HG02623 (cell line): ENCODE measurements at regions not wholly inside any gene's neighbourhood (a gene's known extent, or its start where the extent isn't known, plus 50 kb on each side); places are given as distances from the start of the nearest gene placed in this dataset.

Experiments
- ATAC-seq: cut with Tn5 transposase; IDR thresholded peaks from one replicate; pipeline ENCODE4 v1.9.1; 2021; ENCODE audit warnings: moderate library complexity; ENCODE audit not compliant: unreplicated experiment

DNA sequence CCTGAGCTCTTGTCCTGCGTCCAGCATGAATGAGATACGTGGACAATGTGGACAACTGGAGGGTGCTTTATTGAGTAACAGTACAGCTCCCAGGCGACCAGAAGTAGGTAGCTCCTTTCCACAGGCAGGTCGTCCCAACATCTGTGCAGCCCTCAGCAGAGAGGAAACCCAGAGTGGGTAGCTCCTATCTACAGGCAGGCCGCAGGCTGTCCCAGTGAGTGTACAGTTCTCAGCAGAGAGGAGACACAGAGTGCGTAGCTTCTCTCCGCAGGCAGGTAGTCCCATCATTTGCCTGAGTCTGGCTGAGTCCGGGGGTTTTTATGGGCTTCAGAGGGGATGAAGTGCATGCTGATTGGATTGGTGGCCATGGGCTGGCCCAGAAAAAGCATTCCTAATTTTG lies 373.3 kb downstream of the CHSY3 start:
- ATAC-seq = no peak

DNA sequence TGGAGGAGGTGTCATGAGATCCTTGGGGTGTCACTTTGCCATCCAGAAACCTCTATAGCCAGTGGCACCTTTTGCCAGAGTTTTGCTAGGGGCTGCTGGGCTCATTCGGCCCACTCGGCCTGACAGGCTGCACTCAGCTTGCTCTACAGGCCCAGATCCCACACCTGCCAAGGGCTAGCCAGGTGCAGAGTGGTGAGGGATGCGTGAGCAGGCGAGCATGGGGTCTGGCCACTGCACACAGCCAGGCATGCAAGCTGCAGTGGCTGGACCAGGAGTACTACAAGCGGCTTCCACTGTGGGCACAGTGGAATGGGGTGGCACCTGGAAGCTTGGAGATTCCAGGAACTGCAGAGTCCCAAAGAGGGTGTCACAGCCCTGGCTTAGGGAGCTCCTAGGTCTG lies 372.7 kb downstream of the CHSY3 start:
- no peak for ATAC-seq

DNA sequence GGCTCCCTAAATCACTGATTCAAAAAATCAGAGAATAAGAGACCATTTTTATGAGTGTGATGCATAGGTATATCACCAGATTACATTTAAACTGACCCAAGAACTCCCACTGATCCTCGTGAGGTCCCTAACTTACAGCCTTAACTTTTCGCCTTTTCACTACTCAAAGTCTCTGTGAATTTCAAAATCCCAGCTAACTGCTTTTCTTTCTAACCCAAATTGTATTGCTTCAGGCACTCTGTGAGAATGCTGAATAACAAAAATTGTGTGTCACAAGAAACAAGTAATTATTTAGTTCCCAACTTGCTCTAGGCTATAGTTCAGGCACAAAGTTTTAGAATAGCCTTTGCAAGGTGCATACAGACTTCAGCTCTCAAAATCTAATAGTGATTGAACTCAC lies 368.6 kb downstream of the CHSY3 start:
- ATAC-seq = no peak

DNA sequence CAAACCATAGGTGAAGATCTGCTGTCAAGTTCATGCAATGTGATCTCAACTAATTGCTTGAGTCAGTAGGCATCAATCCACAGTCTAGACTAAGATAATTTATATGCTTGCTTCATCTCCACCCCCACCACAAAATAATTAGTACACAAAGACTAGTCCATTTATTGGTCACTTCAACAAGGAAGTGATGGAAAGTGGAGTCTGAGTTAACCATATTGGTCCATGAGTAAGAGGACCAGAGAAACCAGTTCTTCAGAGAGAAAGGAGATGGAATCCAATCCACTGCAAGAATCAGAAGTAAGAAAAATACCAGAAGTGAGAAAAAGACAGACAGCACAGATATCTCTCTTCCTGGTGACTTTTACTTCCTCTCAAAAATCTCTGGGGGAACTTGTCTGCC lies 366.5 kb downstream of the CHSY3 start:
- no peak for ATAC-seq

DNA sequence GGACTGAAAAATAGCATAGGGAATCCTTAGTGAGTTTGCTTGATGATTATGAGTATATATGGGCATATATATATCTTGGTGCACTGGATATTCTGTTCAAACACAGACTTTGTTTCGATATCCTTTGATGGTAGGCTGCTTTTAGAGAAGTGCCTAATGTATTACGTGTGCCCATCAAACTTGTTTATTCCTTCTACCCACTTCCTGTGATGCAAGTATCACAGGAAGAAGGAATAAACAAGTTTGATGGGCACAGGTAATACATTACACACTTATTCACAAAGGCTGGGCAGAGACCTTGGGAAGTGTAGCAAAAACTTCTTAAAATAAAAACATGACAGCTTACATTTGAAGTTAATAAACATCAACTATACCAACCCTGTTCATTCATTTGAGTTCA lies 364.2 kb downstream of the CHSY3 start:
- ATAC-seq = no peak

DNA sequence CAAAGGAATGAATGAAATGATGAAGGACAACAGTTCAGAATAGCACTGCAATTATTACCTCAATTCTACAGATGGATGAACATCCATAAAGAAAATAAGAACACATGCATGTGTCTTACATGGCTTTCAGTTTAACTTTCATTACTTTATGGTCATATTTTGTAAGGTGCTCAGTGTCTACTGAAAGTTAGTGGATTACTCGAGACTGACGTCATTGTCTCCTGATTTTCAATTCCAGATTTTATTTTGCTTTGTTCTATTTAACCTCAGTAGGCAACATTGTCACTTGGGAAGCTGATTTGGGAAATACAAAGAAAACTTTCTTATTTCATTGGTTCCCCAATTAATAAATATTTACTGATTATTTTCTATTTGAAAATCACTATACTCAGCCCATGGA lies 363.7 kb downstream of the CHSY3 start:
- ATAC-seq = no peak

DNA sequence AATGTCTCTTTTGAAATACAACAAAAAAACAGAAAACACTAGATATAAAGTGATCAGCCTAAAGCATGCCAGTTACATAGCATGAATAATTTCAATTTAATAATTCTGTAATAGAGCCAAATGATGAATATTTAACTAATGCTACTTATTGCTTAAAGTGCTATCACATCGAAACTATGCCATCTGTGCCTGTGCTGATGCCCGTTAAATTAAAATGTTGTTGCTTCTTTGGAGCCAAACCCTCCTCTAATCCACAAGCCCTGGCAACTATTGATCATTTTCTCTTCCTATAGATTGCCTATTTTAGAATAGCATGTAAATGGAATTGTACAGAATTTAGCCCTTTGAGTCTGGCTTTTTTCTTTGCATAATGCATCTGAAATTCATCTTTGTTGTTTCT lies 356.2 kb downstream of the CHSY3 start:
- no peak for ATAC-seq

DNA sequence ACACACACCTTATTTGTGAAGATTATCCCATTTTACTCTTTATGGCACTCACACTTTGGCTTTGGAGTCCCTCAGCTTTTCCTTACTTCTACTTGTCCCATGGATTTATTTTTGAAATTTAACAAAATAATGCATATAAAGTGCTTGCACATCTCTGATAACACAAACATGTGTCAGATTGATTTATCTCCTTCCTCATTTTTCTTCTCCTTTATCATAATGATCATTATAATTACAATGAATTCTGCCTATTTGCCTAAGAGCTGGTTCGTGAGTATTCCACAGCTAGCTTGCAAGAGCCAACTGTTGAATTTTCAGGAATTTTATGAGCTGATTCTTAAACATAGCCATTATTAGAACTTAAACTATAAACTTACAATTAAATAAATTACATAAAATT lies 347.7 kb downstream of the CHSY3 start:
- ATAC-seq = no peak

DNA sequence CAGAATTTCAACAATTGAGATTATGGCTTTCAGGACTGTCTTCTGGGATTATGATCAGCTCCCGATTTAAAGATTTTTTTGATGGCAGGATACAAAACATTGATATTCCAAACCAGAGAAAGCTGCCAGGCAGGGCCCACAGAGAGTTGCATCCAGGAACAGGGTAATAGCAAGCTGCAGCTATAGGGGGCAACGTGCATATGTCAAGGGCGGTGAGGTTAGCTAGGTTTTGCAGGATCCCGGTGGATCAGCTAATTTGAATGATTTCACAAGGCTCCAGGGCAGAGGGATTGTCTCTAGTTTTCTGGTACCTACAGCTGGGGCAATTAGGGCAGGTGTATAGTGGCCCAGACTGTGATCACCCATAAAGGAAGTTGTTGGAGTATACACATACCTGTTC lies 339.4 kb downstream of the CHSY3 start:
- ATAC-seq = no peak

DNA sequence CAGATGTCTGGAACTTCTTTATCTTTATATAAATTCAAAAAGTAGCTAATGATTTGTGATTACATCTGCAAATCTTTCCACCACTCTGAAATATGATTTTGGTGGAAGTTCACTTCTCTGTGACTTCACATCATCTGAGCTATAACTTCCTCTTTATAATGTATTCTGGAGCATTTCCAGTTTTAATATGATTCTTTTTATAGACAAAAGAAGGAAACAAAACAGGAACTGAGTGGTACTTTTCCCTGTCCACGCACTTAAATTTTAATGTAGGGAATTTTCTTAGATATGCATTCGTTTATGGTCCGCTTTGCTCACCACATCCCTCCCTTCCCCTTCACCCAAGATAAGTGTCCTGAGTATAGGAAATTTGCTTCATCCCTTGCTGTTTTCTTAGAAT lies 333.5 kb downstream of the CHSY3 start:
- ATAC-seq = no peak
